Putamen (tissue), 1 donor: ENCODE measurements at regions not wholly inside any gene's neighbourhood (a gene's known extent, or its start where the extent isn't known, plus 50 kb on each side); places are given as distances from the start of the nearest gene placed in this dataset.

Experiments
- DNase-seq: peaks from one replicate; pipeline ENCODE4 v3.0.0-alpha.2; 2016; ENCODE audit warnings: low spot score

GRCh38 chr4:180489787-180490186 lies 1753.4 kb upstream of the TENM3 start:
- DNase-seq: no peak

GRCh38 chr4:180491210-180491609 lies 1752.0 kb upstream of the TENM3 start:
- DNase-seq: no peak

GRCh38 chr4:180493299-180493698 lies 1749.9 kb upstream of the TENM3 start:
- no peak for DNase-seq

GRCh38 chr4:180500154-180500553 lies 1743.0 kb upstream of the TENM3 start:
- no peak for DNase-seq

- DNase-seq: no peak
Observed at GRCh38 chr4:180512801-180513475, 1730.3 kb upstream of the TENM3 start.

- no peak for DNase-seq
Observed at GRCh38 chr4:180518906-180519305, 1724.3 kb upstream of the TENM3 start.

- DNase-seq: no peak
Observed at GRCh38 chr4:180521181-180521580, 1722.0 kb upstream of the TENM3 start.

- no peak for DNase-seq
Observed at GRCh38 chr4:180525523-180526077, 1717.6 kb upstream of the TENM3 start.

- no peak for DNase-seq
Observed at GRCh38 chr4:180528003-180528402, 1715.2 kb upstream of the TENM3 start.

GRCh38 chr4:180530787-180531186 lies 1712.4 kb upstream of the TENM3 start:
- DNase-seq: no peak

- no peak for DNase-seq
Observed at GRCh38 chr4:180532691-180533090, 1710.5 kb upstream of the TENM3 start.

GRCh38 chr4:180538384-180539057 lies 1704.7 kb upstream of the TENM3 start:
- DNase-seq: no peak

- no peak for DNase-seq
Observed at GRCh38 chr4:180539284-180539683, 1703.9 kb upstream of the TENM3 start.

GRCh38 chr4:180541678-180542077 lies 1701.5 kb upstream of the TENM3 start:
- DNase-seq: no peak

- no peak for DNase-seq
Observed at GRCh38 chr4:180542445-180543100, 1700.6 kb upstream of the TENM3 start.

- no peak for DNase-seq
Observed at GRCh38 chr4:180550106-180550505, 1693.1 kb upstream of the TENM3 start.

GRCh38 chr4:180557348-180557747 lies 1685.9 kb upstream of the TENM3 start:
- no peak for DNase-seq

- no peak for DNase-seq
Observed at GRCh38 chr4:180557950-180558349, 1685.3 kb upstream of the TENM3 start.

- DNase-seq: no peak
Observed at GRCh38 chr4:180558427-180558826, 1684.8 kb upstream of the TENM3 start.

- no peak for DNase-seq
Observed at GRCh38 chr4:180560896-180561295, 1682.3 kb upstream of the TENM3 start.

- no peak for DNase-seq
Observed at GRCh38 chr4:180564026-180564425, 1679.2 kb upstream of the TENM3 start.

- DNase-seq: no peak
Observed at GRCh38 chr4:180564448-180564847, 1678.8 kb upstream of the TENM3 start.

- DNase-seq: no peak
Observed at GRCh38 chr4:180565856-180566431, 1677.3 kb upstream of the TENM3 start.
